GM10248 (cell line): ENCODE measurements at regions not wholly inside any gene's neighbourhood (a gene's known extent, or its start where the extent isn't known, plus 50 kb on each side); places are given as distances from the start of the nearest gene placed in this dataset.

ENCODE experiments used
- CTCF ChIA-PET: fragments of 300-600 bp; sonication (Branson Sonifier 250); formaldehyde crosslinking; extraction: SDS; loops from one replicate; lab custom pipeline; 2021; ENCODE audit warnings: antibody characterized with exemption; lab: Yijun Ruan, JAX
- POLR2A ChIA-PET: fragments of 350-650 bp; sonication (Branson Sonifier 250); formaldehyde crosslinking; extraction: SDS; loops from one replicate; lab custom pipeline; 2020; ENCODE audit warnings: antibody characterized with exemption; lab: Yijun Ruan, JAX
- DNase-seq: peaks from one replicate; pipeline ENCODE4 v3.0.0; 2012; ENCODE audit errors: extremely low spot score
- CTCF ChIP-seq: IDR thresholded peaks from 2 replicates; pipeline ENCODE4 v1.5.1; 2012; ENCODE audit warnings: mild to moderate bottlenecking, low read depth; ENCODE audit errors: extremely low read depth, missing control alignments, control extremely low read depth

- ChIA-PET CTCF (no interaction called here), POLR2A (no interaction called here)
- DNase-seq, result no peak
- TF ChIP-seq CTCF, result no peak
Observed at GRCh38 chr9:87237336-87237735, 260.3 kb upstream of the DAPK1 start.

DNA sequence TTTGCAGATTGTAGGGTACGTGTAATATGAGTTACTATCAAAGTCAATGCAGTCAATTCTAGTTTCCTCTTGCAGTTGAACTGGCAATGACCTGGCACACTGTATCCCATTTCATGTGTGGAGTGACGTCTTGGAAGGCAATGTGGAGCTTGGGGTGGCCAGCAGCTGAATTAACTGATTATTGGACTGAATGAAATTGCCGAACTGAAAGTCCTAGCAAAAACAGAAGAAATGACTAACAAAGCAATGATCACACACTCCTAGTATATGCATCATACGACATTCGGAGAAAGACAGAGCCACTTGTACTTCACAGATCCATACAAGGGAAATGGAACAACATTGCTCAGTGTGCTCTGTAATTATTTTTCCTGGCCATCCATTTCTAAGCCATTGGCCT, 259.1 kb upstream of the DAPK1 start:
- DNase-seq, result no peak

DNA sequence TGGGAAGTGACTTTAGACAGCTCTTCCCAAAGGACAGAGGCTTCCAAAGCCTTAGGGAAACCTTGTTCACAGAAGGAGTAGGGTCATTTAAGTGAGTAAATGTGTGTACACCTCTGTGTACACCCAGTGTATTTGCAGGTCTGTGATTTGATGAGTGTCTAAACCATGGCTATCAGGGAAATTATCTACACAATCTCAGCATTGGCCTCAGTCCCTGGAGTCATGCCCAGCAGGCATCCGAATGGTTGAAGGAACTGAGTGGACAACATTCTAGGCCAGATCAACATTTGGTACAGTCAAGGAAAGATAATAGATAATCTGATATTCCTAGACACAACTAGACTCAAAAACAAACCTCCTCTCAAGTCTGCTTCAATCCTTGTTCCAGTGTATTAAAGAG, 258.4 kb upstream of the DAPK1 start:
- POLR2A ChIA-PET, result no interaction called here
- no peak for DNase-seq

More for the DNA sequence above, 259.1 kb upstream of the DAPK1 start:
- ChIA-PET CTCF (no interaction called here), POLR2A (no interaction called here)
- no peak for TF ChIP-seq CTCF

GRCh38 chr9:87243602-87244001, 254.1 kb upstream of the DAPK1 start:
- ChIA-PET POLR2A (no interaction called here), CTCF (no interaction called here)
- DNase-seq, result no peak
- TF ChIP-seq CTCF, result no peak

More for the DNA sequence above, 258.4 kb upstream of the DAPK1 start:
- no peak for TF ChIP-seq CTCF
- CTCF ChIA-PET, result no interaction called here

- POLR2A ChIA-PET, result no interaction called here
- CTCF ChIA-PET, result no interaction called here
- no peak for DNase-seq
- TF ChIP-seq CTCF, result no peak
Observed at GRCh38 chr9:87245271-87245670, 252.4 kb upstream of the DAPK1 start.

GRCh38 chr9:87247097-87247496, 250.6 kb upstream of the DAPK1 start:
- ChIA-PET CTCF (interaction anchor here (1.4 kb wide), 1 partner anchor 632 kb away, joined by 3 read pairs; no protein-coding TSS in a partner anchor), POLR2A (no interaction called here)
- no peak for TF ChIP-seq CTCF

DNA sequence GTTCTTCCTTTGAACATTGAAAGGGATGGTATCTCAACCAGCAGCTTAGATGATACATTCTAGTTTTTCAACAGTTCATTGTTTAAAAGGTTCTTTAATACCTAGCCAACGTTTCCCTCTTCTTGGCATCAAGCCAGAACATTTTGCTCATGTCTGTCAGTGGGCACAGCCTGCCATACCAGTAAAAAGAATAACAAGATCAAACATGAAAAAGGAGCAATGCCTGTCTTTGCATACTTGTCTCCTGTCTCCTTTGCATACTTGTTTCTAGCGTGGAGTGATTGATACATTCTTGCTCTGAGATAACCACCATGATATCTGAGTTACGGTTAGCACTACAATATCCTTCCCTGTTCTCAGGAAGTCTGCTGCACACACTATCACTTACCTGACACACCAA, 248.6 kb upstream of the DAPK1 start:
- ChIA-PET POLR2A (no interaction called here), CTCF (no interaction called here)
- no peak for DNase-seq
- no peak for TF ChIP-seq CTCF

More at GRCh38 chr9:87247097-87247496, 250.6 kb upstream of the DAPK1 start:
- no peak for DNase-seq
